GM19324 (cell line): ENCODE measurements at regions not wholly inside any gene's neighbourhood (a gene's known extent, or its start where the extent isn't known, plus 50 kb on each side); places are given as distances from the start of the nearest gene placed in this dataset.
"Not testable (repeated sequence)": the region's sequence is repeated elsewhere in the genome, so short reads cannot be mapped to it uniquely, and the experiment has no call there.

Experiments used
- ATAC-seq: cut with Tn5 transposase; IDR thresholded peaks from one replicate; pipeline ENCODE4 v1.9.1; 2021; ENCODE audit warnings: mild to moderate bottlenecking, moderate library complexity; ENCODE audit not compliant: unreplicated experiment, low FRiP score

DNA sequence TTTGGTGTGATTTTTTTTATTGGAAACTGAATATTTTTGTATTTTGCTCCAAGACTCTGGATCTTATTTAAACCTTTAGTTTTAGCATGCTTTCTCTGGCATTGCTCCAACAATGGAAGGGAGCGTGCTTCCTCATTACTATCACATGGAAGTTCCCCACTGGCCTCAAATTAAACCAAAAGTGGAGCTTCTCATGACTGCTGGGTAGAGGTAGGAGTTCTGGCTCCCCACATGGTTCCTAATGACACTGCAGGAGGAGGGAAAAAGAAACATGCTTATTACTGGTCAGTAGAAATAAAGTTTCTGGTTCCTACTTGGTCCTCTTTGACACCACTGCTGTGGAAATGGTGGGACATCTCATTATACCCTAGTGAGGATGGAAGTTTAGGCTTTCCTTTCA lies 310.5 kb downstream of the PTGER3 start:
- ATAC-seq = no peak

DNA sequence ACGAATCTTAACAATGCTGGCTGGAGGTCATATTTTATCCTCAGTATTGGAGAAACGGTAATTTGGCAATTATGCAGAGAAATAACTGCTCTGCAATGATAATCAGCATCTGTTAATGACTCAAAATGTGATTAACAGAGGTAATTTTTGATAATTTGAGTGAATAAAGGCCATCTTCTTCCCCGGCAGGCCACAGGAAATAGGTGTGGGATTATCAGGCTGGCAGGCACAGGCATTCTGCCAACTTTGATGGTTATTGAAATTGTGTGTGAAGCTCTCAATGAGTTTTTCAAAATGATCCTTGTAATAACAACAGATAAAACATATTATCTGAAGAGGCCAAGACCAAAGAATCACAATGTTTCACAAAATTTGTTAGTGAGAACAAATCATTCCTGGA lies 309.0 kb downstream of the PTGER3 start:
- ATAC-seq = no peak

DNA sequence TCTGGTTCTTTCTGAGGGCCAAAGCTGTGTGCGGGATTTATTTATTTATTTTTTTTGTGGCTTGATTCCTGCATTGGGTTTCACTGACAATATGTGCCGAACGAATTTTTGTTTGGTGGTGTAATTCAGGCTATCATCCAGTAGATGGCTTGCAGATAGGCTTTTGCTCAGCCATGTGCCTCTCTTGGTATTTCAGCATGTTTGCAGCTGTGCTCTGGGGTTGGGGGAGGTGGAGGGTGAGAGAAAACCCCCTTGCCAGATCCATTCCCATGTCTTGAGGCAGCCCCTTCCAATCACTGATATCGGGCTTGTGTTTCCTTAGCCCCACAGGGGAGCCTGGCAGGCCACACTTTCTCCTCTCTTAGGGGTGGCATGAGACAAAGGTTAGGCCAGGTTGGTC lies 302.4 kb downstream of the PTGER3 start:
- ATAC-seq = no peak

DNA sequence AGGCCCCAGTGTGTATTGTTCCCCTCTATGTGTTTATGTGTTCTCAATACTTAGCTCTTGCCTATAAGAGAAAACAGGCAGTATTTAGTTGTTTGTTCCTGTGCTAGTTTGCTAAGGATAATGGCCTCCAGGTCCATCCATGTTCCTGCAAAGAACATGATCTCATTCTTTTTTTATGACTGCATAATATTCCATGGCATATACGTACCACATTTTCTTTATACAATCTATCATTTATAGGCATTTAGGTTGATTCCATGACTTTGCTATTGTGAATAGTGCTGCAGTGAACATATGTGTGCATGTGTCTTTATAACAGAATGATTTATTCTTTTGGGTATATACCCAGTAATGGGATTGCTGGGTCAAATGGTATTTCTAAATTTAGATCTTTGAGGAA lies 301.6 kb downstream of the PTGER3 start:
- ATAC-seq = not testable (repeated sequence)

DNA sequence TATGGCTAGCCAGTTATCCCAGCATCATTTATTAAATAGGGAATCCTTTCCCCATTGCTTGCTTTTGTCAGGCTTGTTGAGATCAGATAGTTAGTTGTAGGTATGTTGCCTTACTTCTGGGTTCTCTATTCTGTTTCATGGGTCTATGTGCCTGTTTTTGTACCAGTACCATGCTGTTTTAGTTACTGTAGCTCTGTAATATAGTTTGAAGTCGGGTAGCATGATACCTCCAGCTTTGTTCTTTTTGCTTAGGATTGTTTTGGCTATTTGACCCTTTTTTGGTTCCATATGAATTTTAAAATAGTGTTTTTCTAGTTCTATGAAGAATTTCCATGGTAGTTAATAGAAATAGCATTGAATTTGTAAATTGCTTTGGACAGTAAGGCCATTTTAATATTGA lies 300.5 kb downstream of the PTGER3 start:
- not testable (repeated sequence) for ATAC-seq

DNA sequence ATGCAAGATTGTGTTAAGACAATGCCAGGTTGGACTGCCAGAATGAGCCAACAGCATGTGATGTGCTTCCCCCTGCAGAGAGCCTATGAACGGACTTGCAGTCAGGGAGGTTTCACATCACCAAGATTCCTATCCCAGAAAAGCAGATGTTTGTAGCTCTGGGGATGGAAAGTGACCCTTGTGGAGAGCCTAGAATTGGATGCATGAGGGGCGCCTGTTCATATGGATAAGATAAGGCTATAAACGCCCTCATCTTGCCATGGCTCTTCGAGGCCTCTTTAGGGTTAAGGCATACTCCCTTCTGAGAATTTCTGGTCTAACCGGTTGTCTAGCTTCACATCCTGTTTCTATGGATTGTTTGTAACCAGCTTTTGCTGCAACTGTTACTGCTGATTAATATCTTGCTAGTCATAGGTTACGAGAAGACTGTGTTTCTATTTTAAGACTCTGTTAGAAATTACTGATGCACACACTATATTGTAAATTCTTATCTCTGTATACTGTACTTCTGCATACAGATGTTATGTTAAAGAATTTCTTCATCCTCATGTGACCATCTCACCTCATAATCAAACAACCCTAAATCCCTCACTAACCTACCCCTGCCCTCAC lies 295.8 kb downstream of the PTGER3 start:
- not testable (repeated sequence) for ATAC-seq

DNA sequence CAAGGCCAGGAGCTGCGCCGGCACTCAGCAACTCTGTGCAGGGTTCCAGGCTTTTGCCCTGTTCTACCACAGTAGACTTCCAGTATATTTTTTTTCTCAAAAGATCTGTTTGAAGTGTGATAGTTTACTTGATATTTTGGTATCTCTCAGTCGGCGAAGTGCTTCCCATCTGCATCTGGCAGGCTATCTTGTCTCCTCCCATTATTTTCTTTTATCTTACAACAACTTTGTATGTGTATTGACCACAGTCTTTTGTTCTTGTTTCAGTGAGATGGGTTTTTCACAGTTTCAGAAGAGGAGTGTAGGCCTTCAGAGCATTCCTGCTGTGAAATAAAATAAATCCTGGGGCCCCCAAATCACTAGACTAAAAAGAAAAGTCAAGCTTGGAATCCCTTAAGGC lies 292.9 kb downstream of the PTGER3 start:
- no peak for ATAC-seq

DNA sequence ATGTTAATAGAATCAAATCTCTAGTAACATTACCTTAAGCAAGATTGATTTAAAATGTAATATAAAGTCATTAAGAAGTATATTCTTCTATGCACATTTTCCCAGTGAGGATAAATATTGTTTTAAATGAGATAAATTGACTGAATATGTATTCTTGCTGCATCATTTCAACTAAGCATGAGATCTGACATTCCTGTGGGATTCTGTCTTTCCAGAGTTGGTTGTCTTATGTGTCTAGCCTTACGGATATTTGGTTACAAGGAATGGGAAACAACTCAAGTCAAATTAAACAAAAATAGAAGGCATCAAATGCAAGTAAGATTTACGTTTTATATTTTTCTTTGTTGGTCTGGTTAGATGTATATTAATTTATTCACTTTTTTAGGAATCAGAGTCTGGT lies 287.5 kb downstream of the PTGER3 start:
- ATAC-seq = no peak

DNA sequence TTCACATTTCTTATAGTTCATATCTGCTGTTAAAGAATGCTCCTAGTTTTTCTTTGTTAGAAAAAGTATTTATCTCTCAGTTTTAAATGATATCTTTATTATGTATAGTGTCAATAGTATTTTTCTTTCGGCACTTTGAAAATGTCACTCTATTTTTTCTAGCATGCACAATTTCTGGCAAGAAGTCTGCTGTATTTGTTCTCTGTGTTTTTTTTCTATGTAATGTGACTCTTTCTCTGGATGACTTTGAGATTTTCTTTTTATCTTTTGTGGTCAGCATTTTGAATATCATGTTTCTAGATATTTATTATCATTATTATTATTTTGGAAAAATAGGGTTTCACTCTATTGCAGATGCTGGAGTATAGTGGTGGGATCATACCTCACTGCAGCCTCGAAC lies 285.2 kb downstream of the PTGER3 start:
- no peak for ATAC-seq

DNA sequence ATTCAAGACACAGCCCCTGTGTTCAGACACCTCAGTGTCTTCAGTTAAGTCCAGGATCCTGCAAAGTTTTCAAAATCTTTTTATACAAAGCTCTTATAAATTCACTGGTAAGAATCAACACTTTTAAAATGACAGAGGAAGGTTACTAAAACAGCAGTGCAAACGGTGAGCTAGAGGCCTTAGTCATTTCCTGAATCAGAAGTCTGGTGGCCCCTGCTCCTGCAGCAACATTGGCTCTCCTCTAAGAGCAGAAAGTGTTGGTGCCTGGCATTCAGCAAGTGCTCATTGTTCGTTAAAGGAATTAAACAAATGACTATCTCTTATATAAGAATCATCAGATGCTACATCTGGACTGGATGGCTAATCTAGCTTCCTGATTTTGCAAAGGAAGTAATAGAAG lies 282.9 kb downstream of the PTGER3 start:
- ATAC-seq = no peak

DNA sequence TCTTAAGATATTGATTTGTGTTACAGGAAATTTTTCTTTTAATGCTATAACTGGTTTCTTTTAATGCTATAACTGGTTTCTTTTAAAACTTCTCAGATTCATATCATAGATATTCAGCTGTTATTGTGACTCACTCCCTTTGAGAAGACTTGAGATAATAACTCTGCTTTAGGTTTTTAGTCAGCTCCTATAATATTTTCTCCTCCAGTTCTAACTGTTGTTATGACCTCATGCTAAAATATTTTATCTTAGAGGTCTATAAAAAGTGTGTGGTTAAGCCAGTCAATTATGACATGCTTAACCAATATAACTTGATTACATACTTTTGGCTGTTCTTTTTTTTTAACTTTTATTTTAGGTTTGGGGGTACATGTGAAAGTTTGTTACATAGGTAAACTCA lies 280.2 kb downstream of the PTGER3 start:
- ATAC-seq = no peak

DNA sequence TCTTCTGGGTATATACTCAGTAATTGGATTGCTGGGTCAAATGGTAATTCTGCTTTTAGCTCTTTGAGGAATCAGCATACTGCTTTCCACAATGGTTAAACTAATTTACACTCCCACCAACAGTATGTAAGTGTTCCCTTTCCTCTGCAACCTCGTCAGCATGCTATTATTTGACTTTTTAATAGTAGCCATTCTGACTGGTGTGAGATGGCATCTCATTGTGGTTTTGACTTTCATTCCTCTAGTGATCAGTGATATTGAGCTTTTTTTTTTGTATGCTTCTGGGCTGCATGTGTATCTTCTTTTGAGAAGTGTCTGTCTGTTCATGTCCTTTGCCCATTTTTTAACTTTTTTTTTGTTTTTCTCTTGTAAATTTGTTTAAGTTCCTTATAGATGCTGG lies 279.4 kb downstream of the PTGER3 start:
- no peak for ATAC-seq

DNA sequence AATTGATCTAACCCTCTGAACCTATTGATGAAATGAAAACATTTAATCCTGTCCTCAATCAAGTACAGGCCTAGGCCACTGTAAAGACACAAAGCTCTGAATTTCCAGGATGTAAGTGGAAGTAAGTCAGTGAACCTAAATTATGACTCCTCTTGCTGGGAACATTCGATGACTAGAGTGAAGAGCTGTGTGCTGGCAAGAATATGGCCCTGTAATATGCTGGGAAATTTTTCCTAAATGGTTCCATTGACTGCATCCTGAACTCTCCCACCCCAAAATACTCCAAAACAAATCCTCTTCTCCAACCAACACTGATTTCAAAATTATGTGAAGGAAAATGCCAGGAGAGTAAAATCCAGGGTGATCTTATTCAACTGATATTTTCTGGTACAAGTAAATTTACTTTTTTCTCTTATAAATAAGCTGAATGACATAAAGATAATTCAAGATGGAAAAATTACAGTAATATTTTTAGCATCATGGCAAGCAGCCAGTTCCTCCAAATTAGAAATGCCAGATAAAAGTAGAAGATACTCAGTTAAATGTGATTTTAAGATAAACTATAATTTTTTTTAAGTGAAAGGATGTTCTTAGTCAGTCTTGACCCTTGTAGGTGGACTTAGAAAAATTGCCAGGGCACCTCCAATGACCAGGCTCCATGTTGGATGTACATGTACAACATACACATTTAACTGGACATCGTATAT lies 269.4 kb downstream of the PTGER3 start:
- no peak for ATAC-seq

DNA sequence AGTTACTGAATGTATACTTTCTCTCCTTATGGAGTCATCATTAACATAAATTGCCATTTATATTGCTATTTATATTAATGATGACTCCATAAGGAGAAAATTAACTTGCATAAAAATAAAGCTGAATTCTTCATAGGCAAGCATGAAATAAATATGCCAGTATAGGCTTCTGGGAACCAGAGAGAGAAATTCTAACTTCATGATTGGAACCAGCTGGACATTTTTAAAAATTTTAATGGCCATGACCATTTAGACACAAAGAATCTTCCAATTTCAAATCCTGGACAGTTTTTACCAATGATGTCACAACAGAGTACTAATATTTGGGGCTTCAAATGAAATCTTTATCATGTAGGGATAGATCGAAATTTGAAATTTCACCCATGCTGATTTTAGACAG lies 268.7 kb downstream of the PTGER3 start:
- ATAC-seq = no peak

DNA sequence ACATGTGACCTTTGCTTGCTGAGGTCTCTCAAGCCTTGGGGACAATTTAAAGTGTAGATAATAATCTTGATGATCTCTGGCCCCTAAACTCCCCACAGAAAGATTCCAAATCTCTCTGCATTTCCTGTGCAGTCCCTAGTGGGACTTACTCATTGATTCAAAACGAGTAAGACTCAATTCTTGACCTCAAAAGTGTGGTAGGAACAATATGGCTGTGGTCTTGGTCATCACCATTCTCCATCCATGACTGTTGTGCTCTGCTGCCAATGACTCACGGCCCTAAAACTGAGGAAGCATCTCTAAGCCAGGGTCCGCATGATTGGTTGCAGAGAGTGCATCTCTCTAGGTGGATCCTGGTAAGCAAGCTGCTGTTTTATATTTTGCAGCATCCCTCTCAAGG lies 268.0 kb downstream of the PTGER3 start:
- ATAC-seq = no peak

DNA sequence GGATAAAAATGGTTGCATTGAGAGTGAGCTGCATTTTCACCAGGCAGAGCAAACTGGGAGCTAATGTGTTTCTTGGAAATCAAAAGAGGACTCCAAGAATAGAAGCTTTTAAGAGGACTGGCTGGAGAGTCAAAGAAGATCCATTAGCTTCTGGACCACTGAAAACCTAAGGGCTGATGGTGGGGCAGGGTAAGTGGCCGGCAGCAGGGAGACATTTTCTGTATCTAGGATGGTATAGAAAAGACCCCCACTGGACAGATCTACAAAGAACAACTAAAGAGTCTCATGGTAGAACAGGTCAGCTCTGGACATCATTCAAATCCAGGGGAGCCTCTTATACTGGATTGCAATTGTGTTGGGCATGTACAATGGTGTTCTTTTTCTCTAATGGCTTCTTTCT lies 262.3 kb downstream of the PTGER3 start:
- ATAC-seq = no peak

DNA sequence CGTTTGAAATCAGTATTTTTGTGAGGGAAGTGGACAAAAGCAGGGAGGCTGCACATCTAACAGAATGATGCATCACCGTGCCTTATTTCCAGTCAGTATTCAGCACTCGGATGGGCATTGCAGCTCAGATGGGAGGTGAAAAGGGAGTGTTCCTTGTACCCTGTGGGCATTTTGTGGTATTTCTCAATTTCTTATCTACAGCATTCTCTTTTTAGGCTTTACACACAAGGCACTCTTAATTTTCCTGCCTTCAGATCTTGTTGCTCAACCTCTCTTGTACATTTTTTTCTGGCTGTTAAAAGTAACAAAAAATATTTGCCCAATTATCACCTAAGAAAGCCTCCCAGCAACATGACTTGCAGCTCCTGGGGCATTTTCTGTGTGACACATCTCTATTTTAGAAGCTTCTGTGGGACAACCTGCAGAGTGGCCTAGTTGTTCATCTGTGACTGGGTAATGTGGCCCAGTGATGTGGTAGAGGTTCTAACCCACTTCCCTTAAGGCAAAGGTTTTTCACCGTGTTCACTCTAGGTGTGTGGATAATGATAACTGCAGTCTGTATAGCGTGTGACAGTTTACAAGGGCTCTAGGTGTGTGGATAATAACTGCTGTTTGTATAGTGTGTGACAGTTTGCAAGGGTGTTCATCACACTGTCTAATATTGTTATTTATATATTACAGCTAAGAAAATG lies 257.2 kb downstream of the PTGER3 start:
- no peak for ATAC-seq

DNA sequence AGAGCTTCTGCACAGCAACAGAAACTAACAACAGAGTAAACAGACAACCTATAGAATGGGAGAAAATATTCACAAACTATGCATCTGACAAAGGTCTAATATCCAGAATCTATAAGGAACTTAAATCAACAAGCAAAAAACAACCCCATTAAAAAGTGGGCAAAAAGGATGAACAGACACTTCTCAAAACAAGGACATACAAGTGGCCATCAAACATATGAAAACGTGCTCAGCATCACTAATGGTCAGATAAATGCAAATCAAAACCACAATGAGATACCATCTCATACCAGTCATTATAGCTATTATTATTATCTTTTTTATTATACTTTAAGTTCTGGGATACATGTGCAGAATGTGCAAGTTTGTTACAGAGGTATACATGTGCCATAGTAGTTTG lies 252.6 kb downstream of the PTGER3 start:
- ATAC-seq = not testable (repeated sequence)

DNA sequence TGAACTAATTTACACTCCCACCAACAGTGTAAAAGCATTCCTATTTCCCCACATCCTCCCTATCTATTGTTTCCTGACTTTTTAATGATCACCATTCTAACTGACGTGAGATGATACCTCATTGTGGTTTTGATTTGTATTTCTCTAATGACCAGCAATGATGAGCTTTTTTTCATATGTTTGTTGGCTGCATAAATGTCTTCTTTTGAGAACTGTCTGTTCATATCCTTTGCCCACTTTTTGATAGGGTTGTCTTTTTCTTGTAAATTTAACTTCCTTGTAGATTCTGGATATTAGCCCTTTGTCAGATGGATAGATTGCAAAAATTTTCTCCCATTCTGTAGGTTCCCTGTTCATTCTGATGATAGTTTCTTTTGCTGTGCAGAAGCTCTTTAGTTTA lies 251.3 kb downstream of the PTGER3 start:
- not testable (repeated sequence) for ATAC-seq

DNA sequence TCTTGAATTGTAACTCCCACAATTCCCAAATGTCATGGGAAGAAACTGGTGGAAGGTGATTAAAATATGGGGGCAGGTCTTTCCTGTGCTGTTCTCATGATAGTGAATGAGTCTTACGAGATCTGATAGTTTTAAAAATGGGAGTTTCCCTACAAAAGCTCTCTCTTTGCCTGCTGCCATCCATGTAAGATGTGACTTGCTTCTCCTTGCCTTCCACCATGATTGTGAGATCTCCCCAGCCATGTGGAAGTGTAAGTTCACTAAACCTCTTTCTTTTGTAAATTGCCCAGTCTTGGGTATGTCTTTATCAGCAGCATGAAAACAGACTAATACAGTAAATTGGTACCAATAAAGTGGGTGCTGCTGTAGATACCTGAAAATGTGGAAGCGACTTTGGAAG lies 245.0 kb downstream of the PTGER3 start:
- ATAC-seq = not testable (repeated sequence)

DNA sequence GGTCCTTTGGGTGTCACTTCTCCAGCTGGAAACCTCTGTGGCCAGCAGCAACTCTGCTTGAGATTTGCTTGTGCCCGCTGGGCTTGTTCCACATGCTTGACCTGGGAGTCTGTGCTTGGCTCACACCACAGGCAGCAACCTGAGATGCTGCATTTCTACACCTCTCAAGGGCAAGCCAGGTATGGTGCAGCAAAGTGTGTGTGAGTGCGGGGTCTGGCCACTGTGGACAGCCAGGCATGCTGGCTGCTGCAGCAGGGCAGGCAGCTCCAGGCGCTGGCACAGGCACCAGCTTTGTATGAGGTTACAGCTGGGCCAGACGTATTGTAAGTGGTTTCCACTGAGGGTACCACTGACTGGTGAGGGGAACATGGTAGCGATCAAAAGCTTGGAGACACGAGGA lies 242.0 kb downstream of the PTGER3 start:
- no peak for ATAC-seq

DNA sequence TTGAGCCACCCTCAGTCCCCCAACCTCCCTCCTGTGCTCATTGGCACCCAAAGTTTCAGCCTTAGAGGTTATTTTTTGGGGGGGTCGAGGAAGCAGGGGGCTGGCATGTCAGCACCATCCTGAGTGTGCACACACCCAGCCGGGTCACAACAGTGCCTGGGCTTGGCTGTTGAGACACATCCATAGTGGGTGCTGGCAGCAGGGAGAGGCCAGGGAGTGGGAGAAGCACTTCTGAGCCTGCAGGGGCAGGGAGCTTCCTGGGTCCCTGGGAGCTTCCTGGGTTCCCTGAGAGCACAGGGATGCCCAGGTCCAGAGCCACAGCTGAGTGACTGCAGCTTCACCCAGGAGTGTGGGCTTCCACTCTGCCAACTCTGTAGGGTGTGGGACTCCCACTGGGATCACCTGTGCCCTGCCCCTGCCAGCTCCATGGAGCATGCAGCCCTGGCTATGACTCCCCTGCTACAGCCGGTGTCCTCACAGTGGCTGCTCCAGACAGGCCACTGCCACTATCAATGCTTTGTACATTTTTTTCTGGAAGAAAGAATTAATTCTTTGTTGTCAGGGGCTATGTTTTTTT lies 240.4 kb downstream of the PTGER3 start:
- ATAC-seq = no peak
